Effector memory CD4-positive, alpha-beta T cell (primary cell): ENCODE measurements at regions not wholly inside any gene's neighbourhood (a gene's known extent, or its start where the extent isn't known, plus 50 kb on each side); places are given as distances from the start of the nearest gene placed in this dataset.
"Not testable (repeated sequence)": the region's sequence is repeated elsewhere in the genome, so short reads cannot be mapped to it uniquely, and the experiment has no call there.

Source experiments
- DNase-seq, 3 donors: peaks; one replicate each; pipeline ENCODE4 v3.0.0-alpha.2; 2020
- H3K27ac ChIP-seq: 2 replicates; pipeline ENCODE4 v1.7.0; 2013; ENCODE audit warnings: mild to moderate bottlenecking, low read length, moderate library complexity; ENCODE audit not compliant: insufficient read depth, poor library complexity, severe bottlenecking
- H3K27me3 ChIP-seq: replicated peaks from 2 replicates; pipeline ENCODE4 v1.7.0; 2013; ENCODE audit warnings: mild to moderate bottlenecking, low read length; ENCODE audit not compliant: insufficient read depth, control insufficient read depth, poor library complexity, severe bottlenecking
- H3K36me3 ChIP-seq: 2 replicates; pipeline ENCODE4 v1.7.0; 2013; ENCODE audit warnings: mild to moderate bottlenecking, low read length, moderate library complexity; ENCODE audit not compliant: control insufficient read depth, insufficient read depth
- H3K4me1 ChIP-seq: 2 replicates; pipeline ENCODE4 v1.7.0; 2013; ENCODE audit warnings: low read length, mild to moderate bottlenecking; ENCODE audit not compliant: control insufficient read depth, insufficient read depth, poor library complexity, severe bottlenecking
- H3K4me3 ChIP-seq: 2 replicates; pipeline ENCODE4 v1.7.0; 2013; ENCODE audit warnings: low read length, low read depth, mild to moderate bottlenecking; ENCODE audit not compliant: insufficient read depth, poor library complexity, severe bottlenecking
- H3K9me3 ChIP-seq: 2 replicates; pipeline ENCODE4 v1.7.0; 2013; ENCODE audit warnings: mild to moderate bottlenecking, low read length, moderate library complexity; ENCODE audit not compliant: control insufficient read depth

DNA sequence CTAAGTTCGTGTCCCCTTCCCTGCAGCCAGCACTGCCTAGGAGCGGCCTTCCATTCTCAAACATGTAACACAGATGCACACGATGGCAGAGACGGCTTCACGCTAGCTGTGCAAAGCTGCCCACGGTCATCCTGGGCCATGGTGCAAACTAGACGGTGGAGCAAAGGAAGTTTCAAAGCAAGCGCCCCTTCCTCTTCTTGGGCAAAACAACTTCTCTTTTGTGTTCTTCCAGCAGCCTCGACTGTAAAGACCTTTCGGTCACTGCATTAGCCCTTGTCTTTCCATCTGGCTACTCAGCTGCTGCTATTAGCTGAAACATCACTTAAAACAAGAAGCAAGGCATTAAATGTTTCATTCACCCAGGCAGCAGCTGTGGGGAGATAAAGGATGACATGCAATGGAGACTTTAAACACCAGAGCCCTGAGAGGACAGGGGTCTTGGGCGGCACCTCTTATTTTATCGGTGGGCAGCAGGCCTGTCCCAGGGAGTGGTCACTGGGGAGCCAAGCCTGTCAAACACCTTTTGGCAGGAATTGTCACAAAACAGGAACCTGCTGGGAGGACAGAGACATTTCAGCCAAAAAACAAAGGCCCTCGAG, 214.8 kb downstream of the KLF6 start:
- Histone ChIP-seq H3K27me3 (no peaks in the 10 kb centered on the region), H3K4me1 (no peaks in the 10 kb centered on the region), H3K9me3 (no peaks in the 10 kb centered on the region), H3K27ac (no peak overlapping the region), H3K36me3 (no peaks in the 10 kb centered on the region), H3K4me3 (no peak overlapping the region)
- no peak for DNase-seq

- H3K4me3 ChIP-seq, result no peak overlapping the region
- no peak overlapping the region for H3K27ac ChIP-seq
- H3K36me3 ChIP-seq, result no peaks in the 10 kb centered on the region
- H3K4me1 ChIP-seq, result no peaks in the 10 kb centered on the region
- H3K9me3 ChIP-seq, result no peaks in the 10 kb centered on the region
- DNase-seq, result no peak
- no peaks in the 10 kb centered on the region for H3K27me3 ChIP-seq
Measured at GRCh38 chr10:3568983-3569382, 216.0 kb downstream of the KLF6 start.

DNA sequence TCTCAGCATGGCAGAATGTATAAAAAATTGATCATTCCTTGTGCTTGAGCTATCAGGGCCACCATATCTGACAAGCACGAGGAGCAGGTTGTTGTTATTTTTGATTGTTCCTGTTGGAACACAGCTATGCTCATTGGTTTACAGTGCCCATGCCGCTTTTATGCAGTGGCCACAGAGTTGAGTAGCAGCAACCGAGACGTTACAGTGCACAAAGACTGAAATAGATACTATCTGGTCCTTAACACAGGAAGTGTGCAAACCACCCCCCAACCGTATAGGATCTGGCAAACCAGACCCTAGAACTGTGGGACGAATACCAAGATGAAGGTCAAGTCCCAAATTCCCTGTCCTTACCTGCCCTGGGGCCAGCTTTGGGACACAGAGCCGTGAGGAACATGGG, 216.6 kb downstream of the KLF6 start:
- Histone ChIP-seq H3K36me3 (no peaks in the 10 kb centered on the region), H3K4me1 (no peaks in the 10 kb centered on the region), H3K4me3 (no peak overlapping the region), H3K27me3 (no peaks in the 10 kb centered on the region), H3K27ac (no peak overlapping the region), H3K9me3 (no peaks in the 10 kb centered on the region)
- DNase-seq, result no peak

DNA sequence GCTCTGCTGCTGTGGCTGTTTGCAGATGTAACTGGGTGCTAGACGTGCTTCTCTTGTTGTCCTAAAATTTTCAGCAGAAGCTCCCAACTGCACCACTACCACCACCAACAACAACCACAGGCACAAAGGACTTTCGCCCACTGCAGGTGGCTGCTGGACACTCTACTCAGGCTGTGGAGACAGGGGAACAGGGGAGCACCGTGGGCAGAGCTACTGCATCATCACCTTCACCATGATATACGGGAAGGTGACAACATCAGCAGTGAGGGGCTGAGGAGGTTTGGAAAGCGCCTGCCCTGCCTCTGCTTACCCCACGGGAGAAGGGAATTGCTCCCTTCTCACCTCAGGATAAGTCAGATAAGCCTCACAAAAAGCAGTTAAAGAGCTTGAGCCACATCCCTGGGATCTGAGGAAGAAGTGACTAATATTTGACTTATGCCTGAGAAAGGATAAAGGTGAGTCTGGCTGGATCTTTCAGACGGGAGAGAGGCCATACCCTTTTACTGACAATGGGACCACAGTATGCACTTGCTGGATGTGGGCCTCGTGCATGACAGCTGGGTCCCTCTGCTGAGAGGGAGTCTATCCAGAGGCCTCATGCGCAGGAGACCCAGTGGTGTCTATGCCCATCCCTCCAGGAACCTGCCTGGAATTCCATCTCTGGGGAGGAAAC, 217.6 kb downstream of the KLF6 start:
- H3K4me3 ChIP-seq, result no peak overlapping the region
- H3K36me3 ChIP-seq, result no peaks in the 10 kb centered on the region
- no peaks in the 10 kb centered on the region for H3K9me3 ChIP-seq
- H3K4me1 ChIP-seq, result no peaks in the 10 kb centered on the region
- no peaks in the 10 kb centered on the region for H3K27me3 ChIP-seq
- no peak overlapping the region for H3K27ac ChIP-seq
- no peak for DNase-seq

- Histone ChIP-seq H3K27ac (no peak overlapping the region), H3K9me3 (no peaks in the 10 kb centered on the region), H3K4me1 (no peaks in the 10 kb centered on the region), H3K4me3 (no peak overlapping the region), H3K27me3 (no peaks in the 10 kb centered on the region), H3K36me3 (no peaks in the 10 kb centered on the region)
- DNase-seq, result no peak
Measured at GRCh38 chr10:3566627-3567026, 218.4 kb downstream of the KLF6 start.

DNA sequence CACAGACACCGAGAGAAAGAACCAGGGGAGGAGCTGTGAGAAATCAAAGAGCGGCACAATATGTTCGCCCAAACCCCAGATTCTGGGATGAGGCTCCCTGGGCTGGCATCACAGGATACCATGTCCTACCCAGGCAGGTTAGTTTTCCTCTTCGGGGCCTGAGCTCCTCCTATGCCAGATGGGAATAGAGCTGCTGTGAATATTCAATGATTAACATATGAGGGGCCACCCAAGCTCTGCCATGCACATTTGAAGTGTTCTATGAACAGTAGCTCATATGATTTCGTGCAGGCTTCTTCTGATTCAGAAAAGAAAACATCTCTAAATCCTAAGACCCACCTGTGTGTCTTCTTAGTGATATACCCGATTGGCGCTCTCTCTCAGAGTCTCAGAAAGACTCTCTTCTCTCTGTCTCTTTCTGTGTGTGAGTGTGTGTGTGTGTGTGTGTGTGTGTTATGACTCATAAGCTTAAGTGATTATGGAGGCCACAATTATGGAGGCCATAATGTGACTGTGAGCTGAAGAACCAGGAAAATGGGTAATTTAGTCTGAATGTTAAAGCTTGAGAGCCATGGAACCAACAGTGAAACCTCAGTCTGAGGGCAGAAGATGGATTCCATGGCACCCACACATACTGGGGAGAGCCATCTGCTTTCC, 220.5 kb downstream of the KLF6 start:
- H3K9me3 ChIP-seq, result no peaks in the 10 kb centered on the region
- H3K4me1 ChIP-seq, result no peaks in the 10 kb centered on the region
- DNase-seq, result no peak
- H3K27me3 ChIP-seq, result no peaks in the 10 kb centered on the region
- no peak overlapping the region for H3K4me3 ChIP-seq
- no peaks in the 10 kb centered on the region for H3K36me3 ChIP-seq
- no peak overlapping the region for H3K27ac ChIP-seq

- no peaks in the 10 kb centered on the region for H3K9me3 ChIP-seq
- H3K4me3 ChIP-seq, result no peak overlapping the region
- H3K27ac ChIP-seq, result no peak overlapping the region
- H3K36me3 ChIP-seq, result no peaks in the 10 kb centered on the region
- DNase-seq, result no peak
- no peaks in the 10 kb centered on the region for H3K27me3 ChIP-seq
- H3K4me1 ChIP-seq, result no peaks in the 10 kb centered on the region
Measured at GRCh38 chr10:3563298-3563697, 221.7 kb downstream of the KLF6 start.

DNA sequence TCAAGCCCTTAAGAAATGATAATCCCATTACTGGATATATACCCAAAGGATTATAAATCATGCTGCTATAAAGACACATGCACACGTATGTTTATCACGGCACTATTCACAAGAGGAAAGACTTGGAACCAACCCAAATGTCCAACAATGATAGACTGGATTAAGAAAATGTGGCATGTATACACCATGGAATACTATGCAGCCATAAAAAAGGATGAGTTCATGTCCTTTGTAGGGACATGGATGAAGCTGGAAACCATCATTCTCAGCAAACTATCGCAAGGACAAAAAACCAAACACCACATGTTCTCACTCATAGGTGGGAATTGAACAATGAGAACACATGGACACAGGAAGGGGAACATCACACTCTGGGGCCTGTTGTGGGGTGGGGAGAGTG, 224.4 kb downstream of the KLF6 start:
- not testable (repeated sequence) for DNase-seq, H3K4me1 ChIP-seq, H3K36me3 ChIP-seq

GRCh38 chr10:3559527-3559926, 225.5 kb downstream of the KLF6 start:
- Histone ChIP-seq H3K4me1 (no peaks in the 10 kb centered on the region), H3K27ac (no peak overlapping the region), H3K4me3 (no peak overlapping the region), H3K9me3 (no peaks in the 10 kb centered on the region), H3K36me3 (no peaks in the 10 kb centered on the region), H3K27me3 (no peaks in the 10 kb centered on the region)
- DNase-seq, result no peak

More for the DNA sequence above, 224.4 kb downstream of the KLF6 start:
- H3K4me3 ChIP-seq, H3K9me3 ChIP-seq, H3K27ac ChIP-seq, H3K27me3 ChIP-seq: not testable (repeated sequence)

- no peak overlapping the region for H3K4me3 ChIP-seq
- no peaks in the 10 kb centered on the region for H3K27me3 ChIP-seq
- H3K36me3 ChIP-seq, result no peaks in the 10 kb centered on the region
- H3K9me3 ChIP-seq, result no peaks in the 10 kb centered on the region
- no peaks in the 10 kb centered on the region for H3K4me1 ChIP-seq
- DNase-seq, result no peak
- H3K27ac ChIP-seq, result no peak overlapping the region
Measured at GRCh38 chr10:3559011-3559410, 226.0 kb downstream of the KLF6 start.
